C4-2B (cell line): ENCODE measurements at regions not wholly inside any gene's neighbourhood (a gene's known extent, or its start where the extent isn't known, plus 50 kb on each side); places are given as distances from the start of the nearest gene placed in this dataset.

Experiments used
- H3K27ac ChIP-seq: fragments of 450-650 bp; 2 replicates; pipeline ENCODE4 v1.5.1; 2017
- CTCF ChIP-seq: fragments of 450-650 bp; conservative IDR thresholded peaks from 2 replicates; pipeline ENCODE4 v1.5.1; 2017; ENCODE audit warnings: mild to moderate bottlenecking
- ZFX ChIP-seq: fragments of 450-650 bp; IDR thresholded peaks from 2 replicates; pipeline ENCODE4 v1.6.1; 2017

GRCh38 chr5:29588236-29588635 is 1605.2 kb upstream of the CDH6 start:
- no peak for TF ChIP-seq ZFX
- H3K27ac ChIP-seq = no peak overlapping the region

GRCh38 chr5:29587832-29588231 is 1605.7 kb upstream of the CDH6 start:
- TF ChIP-seq CTCF (no peak), ZFX (no peak)
- H3K27ac ChIP-seq = no peak overlapping the region

- TF ChIP-seq CTCF (no peak), ZFX (no peak)
Observed at GRCh38 chr5:29568028-29568427, 1625.5 kb upstream of the CDH6 start.

GRCh38 chr5:29561564-29561963 is 1631.9 kb upstream of the CDH6 start:
- no peak overlapping the region for H3K27ac ChIP-seq
- TF ChIP-seq ZFX = no peak
- no peak for TF ChIP-seq CTCF

More at GRCh38 chr5:29568028-29568427, 1625.5 kb upstream of the CDH6 start:
- H3K27ac ChIP-seq = no peak overlapping the region

GRCh38 chr5:29550523-29550922 is 1643.0 kb upstream of the CDH6 start:
- H3K27ac ChIP-seq = no peak overlapping the region
- TF ChIP-seq CTCF (no peak), ZFX (no peak)

GRCh38 chr5:29548262-29548661 is 1645.2 kb upstream of the CDH6 start:
- no peak for TF ChIP-seq CTCF
- no peak for TF ChIP-seq ZFX
- no peak overlapping the region for H3K27ac ChIP-seq

GRCh38 chr5:29547236-29547865 is 1646.1 kb upstream of the CDH6 start:
- no peak overlapping the region for H3K27ac ChIP-seq
- TF ChIP-seq CTCF (no peak), ZFX (no peak)

GRCh38 chr5:29543501-29543900 is 1650.0 kb upstream of the CDH6 start:
- TF ChIP-seq CTCF (no peak), ZFX (no peak)
- H3K27ac ChIP-seq = no peak overlapping the region
